ENCODE measurements at regions not wholly inside any gene's neighbourhood (a gene's known extent, or its start where the extent isn't known, plus 50 kb on each side); places are given as distances from the start of the nearest gene placed in this dataset.
"Not testable (repeated sequence)": the region's sequence is repeated elsewhere in the genome, so short reads cannot be mapped to it uniquely, and the experiment has no call there.

GRCh38 chr7:10484767-10485166 is 488.9 kb upstream of the PHF14 start:
- Histone ChIP-seq H3K36me3 (no peaks in the 10 kb centered on the region), H3K4me3 (no peak overlapping the region), H3K27ac (replicated peaks) (no peak overlapping the region), H3K27me3 (ENCODE audit: low read depth) (no peaks in the 10 kb centered on the region), H3K9me3 (replicated peaks) (no peaks in the 10 kb centered on the region), H3K4me1 (no peaks in the 10 kb centered on the region)
- intact Hi-C loops (cut with micrococcal nuclease): no loop called here
- no peak for TF ChIP-seq CTCF (IDR thresholded peaks at IDR 0.05; ENCODE audit: borderline replicate concordance)
- no peak for DNase-seq

- H3K36me3 ChIP-seq; H3K27ac ChIP-seq (replicated peaks); DNase-seq; H3K4me1 ChIP-seq; intact Hi-C loops (cut with micrococcal nuclease); H3K27me3 ChIP-seq (ENCODE audit: low read depth); H3K4me3 ChIP-seq: not testable (repeated sequence)
- H3K9me3 ChIP-seq (replicated peaks): peaks cover 43% of the 10 kb centered on the region
These were observed 472.3 kb upstream of the PHF14 start for GRCh38 chr7:10501206-10501884.

- no peak for TF ChIP-seq CTCF (IDR thresholded peaks at IDR 0.05; ENCODE audit: borderline replicate concordance)
- Histone ChIP-seq H3K27me3 (ENCODE audit: low read depth) (no peaks in the 10 kb centered on the region), H3K9me3 (replicated peaks) (peaks cover 27% of the 10 kb centered on the region), H3K4me3 (no peak overlapping the region), H3K27ac (replicated peaks) (no peak overlapping the region), H3K36me3 (no peaks in the 10 kb centered on the region), H3K4me1 (no peaks in the 10 kb centered on the region)
- intact Hi-C loops (cut with micrococcal nuclease): no loop called here
- no peak for DNase-seq
These were observed 466.6 kb upstream of the PHF14 start for GRCh38 chr7:10507032-10507431.

GRCh38 chr7:10521306-10521705 is 452.4 kb upstream of the PHF14 start:
- intact Hi-C loops (cut with micrococcal nuclease): no loop called here
- no peak for DNase-seq
- Histone ChIP-seq H3K27me3 (ENCODE audit: low read depth) (no peaks in the 10 kb centered on the region), H3K4me3 (no peak overlapping the region), H3K4me1 (no peaks in the 10 kb centered on the region), H3K27ac (replicated peaks) (no peak overlapping the region), H3K36me3 (no peaks in the 10 kb centered on the region), H3K9me3 (replicated peaks) (no peaks in the 10 kb centered on the region)
- no peak for TF ChIP-seq CTCF (IDR thresholded peaks at IDR 0.05; ENCODE audit: borderline replicate concordance)

- DNase-seq; H3K36me3 ChIP-seq; H3K27ac ChIP-seq (replicated peaks); H3K27me3 ChIP-seq (ENCODE audit: low read depth); H3K4me3 ChIP-seq; intact Hi-C loops (cut with micrococcal nuclease); H3K4me1 ChIP-seq: not testable (repeated sequence)
- H3K9me3 ChIP-seq (replicated peaks): peaks cover 43% of the 10 kb centered on the region
These were observed 440.2 kb upstream of the PHF14 start for GRCh38 chr7:10533429-10533828.

- Histone ChIP-seq H3K27ac (replicated peaks) (no peak overlapping the region), H3K27me3 (ENCODE audit: low read depth) (no peaks in the 10 kb centered on the region), H3K9me3 (replicated peaks) (peaks cover 25% of the 10 kb centered on the region), H3K4me3 (no peak overlapping the region), H3K36me3 (no peaks in the 10 kb centered on the region), H3K4me1 (no peaks in the 10 kb centered on the region)
- DNase-seq: no peak
- no peak for TF ChIP-seq CTCF (IDR thresholded peaks at IDR 0.05; ENCODE audit: borderline replicate concordance)
- intact Hi-C loops (cut with micrococcal nuclease): no loop called here
These were observed 437.1 kb upstream of the PHF14 start for GRCh38 chr7:10536561-10536960.

All from left ventricle myocardium inferior (tissue), 1 donor.